NCI-H1092 treated with DMSO at 0.1 percent for 48 hours (cell line): ENCODE measurements at regions not wholly inside any gene's neighbourhood (a gene's known extent, or its start where the extent isn't known, plus 50 kb on each side); places are given as distances from the start of the nearest gene placed in this dataset.
"Not testable (repeated sequence)": the region's sequence is repeated elsewhere in the genome, so short reads cannot be mapped to it uniquely, and the experiment has no call there.

ENCODE experiments used
- DNase-seq: peaks from one replicate; lab custom pipeline; 2025; lab: John Stamatoyannopoulos, UW

GRCh38 chr18:47677952-47678351 lies 252.5 kb downstream of the SMAD2 start:
- DNase-seq: no peak

GRCh38 chr18:47669815-47670214 lies 260.6 kb downstream of the SMAD2 start:
- no peak for DNase-seq

- no peak for DNase-seq
These were observed 272.0 kb downstream of the SMAD2 start for GRCh38 chr18:47658498-47658897.

GRCh38 chr18:47654988-47655387 lies 275.5 kb downstream of the SMAD2 start:
- DNase-seq: no peak

- DNase-seq: no peak
These were observed 285.6 kb downstream of the SMAD2 start for GRCh38 chr18:47644896-47645295.

GRCh38 chr18:47637551-47637950 lies 292.9 kb downstream of the SMAD2 start:
- DNase-seq: not testable (repeated sequence)

GRCh38 chr18:47635416-47635815 lies 295.0 kb downstream of the SMAD2 start:
- no peak for DNase-seq

GRCh38 chr18:47632970-47633635 lies 297.4 kb downstream of the SMAD2 start:
- no peak for DNase-seq

GRCh38 chr18:47628893-47629292 lies 301.6 kb downstream of the SMAD2 start:
- DNase-seq: no peak

- DNase-seq: no peak
These were observed 302.1 kb downstream of the SMAD2 start for GRCh38 chr18:47628240-47628781.

- no peak for DNase-seq
These were observed 303.4 kb downstream of the SMAD2 start for GRCh38 chr18:47627030-47627429.

GRCh38 chr18:47619771-47620448 lies 310.5 kb downstream of the SMAD2 start:
- DNase-seq: no peak

- DNase-seq: no peak
These were observed 311.7 kb downstream of the SMAD2 start for GRCh38 chr18:47618758-47619157.

- no peak for DNase-seq
These were observed 315.4 kb downstream of the SMAD2 start for GRCh38 chr18:47615043-47615442.

- DNase-seq: no peak
These were observed 316.5 kb downstream of the SMAD2 start for GRCh38 chr18:47613929-47614328.

- DNase-seq: no peak
These were observed 318.8 kb downstream of the SMAD2 start for GRCh38 chr18:47611649-47612048.

GRCh38 chr18:47606526-47606925 lies 323.9 kb downstream of the SMAD2 start:
- DNase-seq: no peak

- no peak for DNase-seq
These were observed 325.4 kb downstream of the SMAD2 start for GRCh38 chr18:47605093-47605492.

GRCh38 chr18:47604021-47604420 lies 326.4 kb downstream of the SMAD2 start:
- DNase-seq: no peak

GRCh38 chr18:47603158-47603557 lies 327.3 kb downstream of the SMAD2 start:
- no peak for DNase-seq

GRCh38 chr18:47602273-47602897 lies 328.1 kb downstream of the SMAD2 start:
- no peak for DNase-seq

GRCh38 chr18:47601581-47602272 lies 328.7 kb downstream of the SMAD2 start:
- DNase-seq: no peak
